ENCODE measurements at regions not wholly inside any gene's neighbourhood (a gene's known extent, or its start where the extent isn't known, plus 50 kb on each side); places are given as distances from the start of the nearest gene placed in this dataset.

GRCh38 chr4:164514765-164515164 lies 239.2 kb upstream of the SMIM31 start:
- H3K9me3 ChIP-seq (ENCODE audit: low read depth): no peaks in the 10 kb centered on the region
- no peak for DNase-seq
- H3K27ac ChIP-seq: no peak overlapping the region
- H2AFZ ChIP-seq: no peak overlapping the region
- H3K79me2 ChIP-seq (ENCODE audit: insufficient read depth): no peaks in the 10 kb centered on the region
- no peaks in the 10 kb centered on the region for H3K9me2 ChIP-seq (ENCODE audit: insufficient read depth)
- no peaks in the 10 kb centered on the region for H3K36me3 ChIP-seq (ENCODE audit: low read depth)
- no peak overlapping the region for H3K4me2 ChIP-seq (ENCODE audit: unreplicated experiment)
- H3K4me1 ChIP-seq (ENCODE audit: insufficient read depth): no peaks in the 10 kb centered on the region
- no peaks in the 10 kb centered on the region for H3K27me3 ChIP-seq (replicated peaks; ENCODE audit: insufficient read depth)
- H3K4me3 ChIP-seq: no peak overlapping the region
- in situ Hi-C loops (cut with MboI): no loop called here
- no peak overlapping the region for H3K9ac ChIP-seq
- H3F3A ChIP-seq (ENCODE audit: insufficient read depth): no peaks in the 10 kb centered on the region
- TF ChIP-seq EZH2 (IDR thresholded peaks at IDR 0.05; ENCODE audit: insufficient read depth, poor library complexity, severe bottlenecking): no peak
- TF ChIP-seq EZH2phosphoT487 (IDR thresholded peaks at IDR 0.05; ENCODE audit: insufficient read depth, low read depth): no peak
- no peaks in the 10 kb centered on the region for H4K20me1 ChIP-seq (ENCODE audit: insufficient read depth)

GRCh38 chr4:164524789-164525188 lies 229.1 kb upstream of the SMIM31 start:
- no peaks in the 10 kb centered on the region for H4K20me1 ChIP-seq (ENCODE audit: insufficient read depth)
- no peak overlapping the region for H3K27ac ChIP-seq
- no peak for DNase-seq
- in situ Hi-C loops (cut with MboI): no loop called here
- H3K27me3 ChIP-seq (replicated peaks; ENCODE audit: insufficient read depth): no peaks in the 10 kb centered on the region
- no peaks in the 10 kb centered on the region for H3K79me2 ChIP-seq (ENCODE audit: insufficient read depth)
- H3K4me1 ChIP-seq (ENCODE audit: insufficient read depth): no peaks in the 10 kb centered on the region
- TF ChIP-seq EZH2phosphoT487 (IDR thresholded peaks at IDR 0.05; ENCODE audit: insufficient read depth, low read depth) (no peak), EZH2 (IDR thresholded peaks at IDR 0.05; ENCODE audit: insufficient read depth, poor library complexity, severe bottlenecking) (no peak)
- no peak overlapping the region for H3K9ac ChIP-seq
- H3K9me3 ChIP-seq (ENCODE audit: low read depth): no peaks in the 10 kb centered on the region
- H3K4me2 ChIP-seq (ENCODE audit: unreplicated experiment): no peak overlapping the region
- H3K4me3 ChIP-seq: no peak overlapping the region
- H3F3A ChIP-seq (ENCODE audit: insufficient read depth): no peaks in the 10 kb centered on the region
- 23 to 27% methylated on average over 4 of the region's 4 CpGs for WGBS, 2 experiments (ENCODE audit: low coverage in 1 of 2, low lambda C conversion rate in 2 of 2, missing lambda C conversion rate in 2 of 2)
- no peaks in the 10 kb centered on the region for H3K36me3 ChIP-seq (ENCODE audit: low read depth)
- no peak overlapping the region for H2AFZ ChIP-seq
- H3K9me2 ChIP-seq (ENCODE audit: insufficient read depth): no peaks in the 10 kb centered on the region

DNA sequence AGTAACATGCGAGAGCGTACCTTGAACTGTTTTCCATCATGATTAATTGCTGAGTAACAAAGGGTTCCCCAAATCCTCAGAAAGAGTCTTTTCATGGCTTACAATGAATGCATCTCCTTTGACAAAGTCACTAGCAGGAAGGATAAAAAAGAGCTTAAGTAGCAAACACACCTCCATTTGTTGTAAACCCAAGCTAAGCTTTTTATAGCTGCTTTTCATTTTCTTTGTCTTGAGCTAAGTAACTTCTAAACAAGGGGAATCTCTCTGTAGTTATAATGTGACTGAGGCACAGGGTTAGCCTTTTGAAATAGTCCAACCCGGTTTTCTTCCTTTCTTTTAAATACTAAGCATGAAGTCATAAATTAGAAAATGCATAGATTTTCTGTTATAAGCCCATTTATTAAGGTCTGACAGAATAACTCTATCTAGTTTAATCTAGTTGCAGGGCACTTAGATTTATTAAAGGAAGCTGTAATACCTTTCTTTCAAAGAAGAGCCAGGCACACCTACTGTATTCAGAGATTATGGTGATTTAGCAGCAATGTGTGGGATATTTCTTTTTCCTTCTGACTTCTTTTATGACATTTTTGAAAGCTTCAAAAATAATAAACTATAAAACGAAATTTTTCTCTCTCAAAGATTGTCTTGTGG lies 226.9 kb upstream of the SMIM31 start:
- no peak overlapping the region for H3K4me2 ChIP-seq (ENCODE audit: unreplicated experiment)
- H3K36me3 ChIP-seq (ENCODE audit: low read depth): no peaks in the 10 kb centered on the region
- H2AFZ ChIP-seq: no peak overlapping the region
- no peaks in the 10 kb centered on the region for H3K27me3 ChIP-seq (replicated peaks; ENCODE audit: insufficient read depth)
- TF ChIP-seq EZH2 (IDR thresholded peaks at IDR 0.05; ENCODE audit: insufficient read depth, poor library complexity, severe bottlenecking) (no peak), EZH2phosphoT487 (IDR thresholded peaks at IDR 0.05; ENCODE audit: insufficient read depth, low read depth) (no peak)
- H3K4me1 ChIP-seq (ENCODE audit: insufficient read depth): no peaks in the 10 kb centered on the region
- no peaks in the 10 kb centered on the region for H3K9me2 ChIP-seq (ENCODE audit: insufficient read depth)
- no peaks in the 10 kb centered on the region for H3F3A ChIP-seq (ENCODE audit: insufficient read depth)
- H3K27ac ChIP-seq: no peak overlapping the region
- no peaks in the 10 kb centered on the region for H3K79me2 ChIP-seq (ENCODE audit: insufficient read depth)
- H3K4me3 ChIP-seq: no peak overlapping the region
- WGBS, 2 experiments (ENCODE audit: low coverage in 1 of 2, low lambda C conversion rate in 2 of 2, missing lambda C conversion rate in 2 of 2): 40 to 44% methylated on average over 4 of the region's 4 CpGs
- H4K20me1 ChIP-seq (ENCODE audit: insufficient read depth): no peaks in the 10 kb centered on the region
- no peak for DNase-seq
- H3K9ac ChIP-seq: no peak overlapping the region
- in situ Hi-C loops (cut with MboI): no loop called here
- H3K9me3 ChIP-seq (ENCODE audit: low read depth): no peaks in the 10 kb centered on the region

DNA sequence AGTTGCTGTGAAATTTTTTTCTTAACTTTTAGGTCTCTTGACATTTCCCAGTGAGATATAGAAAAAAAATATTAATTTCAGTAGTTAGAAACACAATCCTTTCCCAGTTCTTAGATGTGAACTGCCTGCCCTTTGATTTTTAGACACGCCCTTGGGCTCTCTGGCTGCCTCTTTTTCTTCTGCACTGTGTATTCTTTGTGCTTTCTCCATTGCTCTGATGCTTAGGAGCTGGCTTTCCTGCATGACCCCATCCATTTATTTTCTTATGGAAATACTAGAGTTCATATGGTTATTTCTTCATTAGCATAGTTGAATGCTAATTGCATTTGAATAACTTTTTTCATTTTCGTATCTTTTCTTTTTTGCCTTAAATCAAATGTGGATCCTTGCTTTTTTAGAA lies 224.9 kb upstream of the SMIM31 start:
- Histone ChIP-seq H3K36me3 (ENCODE audit: low read depth) (no peaks in the 10 kb centered on the region), H3K4me3 (no peak overlapping the region), H3K9me3 (ENCODE audit: low read depth) (no peaks in the 10 kb centered on the region), H4K20me1 (ENCODE audit: insufficient read depth) (no peaks in the 10 kb centered on the region), H3K9ac (no peak overlapping the region), H2AFZ (no peak overlapping the region), H3K9me2 (ENCODE audit: insufficient read depth) (no peaks in the 10 kb centered on the region), H3K79me2 (ENCODE audit: insufficient read depth) (no peaks in the 10 kb centered on the region), H3K4me2 (ENCODE audit: unreplicated experiment) (no peak overlapping the region), H3K27me3 (replicated peaks; ENCODE audit: insufficient read depth) (no peaks in the 10 kb centered on the region), H3K4me1 (ENCODE audit: insufficient read depth) (no peaks in the 10 kb centered on the region), H3K27ac (no peak overlapping the region), H3F3A (ENCODE audit: insufficient read depth) (no peaks in the 10 kb centered on the region)
- WGBS, 2 experiments (ENCODE audit: low coverage in 1 of 2, low lambda C conversion rate in 2 of 2, missing lambda C conversion rate in 2 of 2): 8 to 15% methylated on average over 2 of the region's 2 CpGs
- no peak for DNase-seq
- TF ChIP-seq EZH2 (IDR thresholded peaks at IDR 0.05; ENCODE audit: insufficient read depth, poor library complexity, severe bottlenecking) (no peak), EZH2phosphoT487 (IDR thresholded peaks at IDR 0.05; ENCODE audit: insufficient read depth, low read depth) (no peak)
- in situ Hi-C loops (cut with MboI): no loop called here

DNA sequence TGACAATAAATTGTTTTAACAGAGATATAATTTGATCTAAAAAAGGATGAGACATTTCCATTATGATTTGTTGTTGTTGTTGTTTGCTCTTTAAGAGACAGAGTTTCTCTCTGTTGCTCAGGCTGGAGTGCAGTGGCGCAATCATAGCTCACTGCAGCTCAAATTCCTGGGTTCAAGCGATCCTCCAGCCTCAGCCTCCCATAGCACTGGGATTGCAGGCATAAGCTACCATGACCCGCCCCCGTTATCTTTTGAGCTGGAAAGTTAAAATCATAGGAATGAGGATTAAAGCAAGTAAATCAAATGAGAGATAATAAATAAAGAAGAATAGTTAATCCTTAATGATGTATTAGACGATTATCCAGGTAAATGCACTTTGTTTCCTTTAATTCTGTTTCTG lies 224.4 kb upstream of the SMIM31 start:
- Histone ChIP-seq H3K4me2 (ENCODE audit: unreplicated experiment) (no peak overlapping the region), H2AFZ (no peak overlapping the region), H3K9me2 (ENCODE audit: insufficient read depth) (no peaks in the 10 kb centered on the region), H3K36me3 (ENCODE audit: low read depth) (no peaks in the 10 kb centered on the region), H4K20me1 (ENCODE audit: insufficient read depth) (no peaks in the 10 kb centered on the region), H3K27me3 (replicated peaks; ENCODE audit: insufficient read depth) (no peaks in the 10 kb centered on the region), H3K4me3 (no peak overlapping the region), H3K27ac (no peak overlapping the region), H3K9ac (no peak overlapping the region), H3K79me2 (ENCODE audit: insufficient read depth) (no peaks in the 10 kb centered on the region), H3F3A (ENCODE audit: insufficient read depth) (no peaks in the 10 kb centered on the region), H3K4me1 (ENCODE audit: insufficient read depth) (no peaks in the 10 kb centered on the region), H3K9me3 (ENCODE audit: low read depth) (no peaks in the 10 kb centered on the region)
- TF ChIP-seq EZH2 (IDR thresholded peaks at IDR 0.05; ENCODE audit: insufficient read depth, poor library complexity, severe bottlenecking) (no peak), EZH2phosphoT487 (IDR thresholded peaks at IDR 0.05; ENCODE audit: insufficient read depth, low read depth) (no peak)
- no peak for DNase-seq
- in situ Hi-C loops (cut with MboI): no loop called here
- WGBS, 2 experiments (ENCODE audit: low coverage in 1 of 2, low lambda C conversion rate in 2 of 2, missing lambda C conversion rate in 2 of 2): 42 to 45% methylated on average over 5 of the region's 5 CpGs

Data from GM23248 (cell line).